ENCODE measurements at regions not wholly inside any gene's neighbourhood (a gene's known extent, or its start where the extent isn't known, plus 50 kb on each side); places are given as distances from the start of the nearest gene placed in this dataset.

DNA sequence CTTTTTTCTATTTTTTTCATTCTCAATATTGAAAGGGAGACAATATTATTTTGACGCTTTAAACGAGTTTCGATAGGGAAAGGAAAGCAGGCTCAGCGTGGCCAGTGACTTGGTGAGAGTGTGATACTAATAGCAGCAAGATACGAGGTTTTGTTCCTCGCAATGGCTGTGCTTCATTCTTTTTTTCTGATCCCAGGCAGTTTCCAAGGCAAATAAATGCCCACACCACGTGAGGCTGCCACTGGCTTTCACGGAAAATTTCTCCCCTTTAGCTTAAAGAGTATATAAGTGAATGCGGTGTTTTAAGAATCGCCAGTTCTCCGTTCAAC, 196.4 kb upstream of the ZNF184 start:
- H3K9me3 ChIP-seq (ENCODE audit: low read length) = no peaks in the 10 kb centered on the region
- no TSS peak for BruUV-seq (replicated peaks)
- WGBS (ENCODE audit: low lambda C conversion rate) = under 1% methylated on average over 11 of the region's 11 CpGs
- TF ChIP-seq ARNTL (CRISPR knock-in tag; IDR thresholded peaks at IDR 0.05) = 0 out of 2 replicates have a peak, but pooled peaks have one; percentile 6
- TF ChIP-seq, protein P1, sequence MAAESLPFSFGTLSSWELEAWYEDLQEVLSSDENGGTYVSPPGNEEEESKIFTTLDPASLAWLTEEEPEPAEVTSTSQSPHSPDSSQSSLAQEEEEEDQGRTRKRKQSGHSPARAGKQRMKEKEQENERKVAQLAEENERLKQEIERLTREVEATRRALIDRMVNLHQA (CRISPR knock-in tag; IDR thresholded peaks at IDR 0.05) = no peak
- 0 out of 2 replicates have a peak, but pooled peaks have one; percentile 26 for TF ChIP-seq HOXA5 (CRISPR knock-in tag; IDR thresholded peaks at IDR 0.05)
- no peak for TF ChIP-seq ZNF615 (CRISPR knock-in tag; IDR thresholded peaks at IDR 0.05; ENCODE audit: borderline replicate concordance)
- peak; percentile 26; the same call in 1 of the 2 replicates for TF ChIP-seq SAP130 (CRISPR knock-in tag; IDR thresholded peaks at IDR 0.05; ENCODE audit: low read depth)
- peak; percentile 45 for TF ChIP-seq ZNF629 (CRISPR knock-in tag; conservative IDR thresholded peaks at IDR 0.05)
- TF ChIP-seq NR1H2 (CRISPR knock-in tag; IDR thresholded peaks at IDR 0.05; ENCODE audit: borderline replicate concordance, low read depth) = 0 out of 2 replicates have a peak, but pooled peaks have one; percentile 19
- TF ChIP-seq, protein P2, sequence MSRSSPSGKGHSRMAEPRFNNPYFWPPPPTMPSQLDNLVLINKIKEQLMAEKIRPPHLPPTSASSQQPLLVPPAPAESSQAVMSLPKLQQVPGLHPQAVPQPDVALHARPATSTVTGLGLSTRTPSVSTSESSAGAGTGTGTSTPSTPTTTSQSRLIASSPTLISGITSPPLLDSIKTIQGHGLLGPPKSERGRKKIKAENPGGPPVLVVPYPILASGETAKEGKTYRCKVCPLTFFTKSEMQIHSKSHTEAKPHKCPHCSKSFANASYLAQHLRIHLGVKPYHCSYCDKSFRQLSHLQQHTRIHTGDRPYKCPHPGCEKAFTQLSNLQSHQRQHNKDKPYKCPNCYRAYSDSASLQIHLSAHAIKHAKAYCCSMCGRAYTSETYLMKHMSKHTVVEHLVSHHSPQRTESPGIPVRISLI (CRISPR knock-in tag; IDR thresholded peaks at IDR 0.05; ENCODE audit: borderline replicate concordance) = 0 out of 2 replicates have a peak, but pooled peaks have one; percentile 19
- peak; percentile 30; the same call in 1 of the 2 replicates for TF ChIP-seq HDAC2 (CRISPR knock-in tag; IDR thresholded peaks at IDR 0.05)
- TF ChIP-seq SOX5 (CRISPR knock-in tag; IDR thresholded peaks at IDR 0.05; ENCODE audit: borderline replicate concordance) = no peak
- peak; percentile 13 for TF ChIP-seq ASH2L (IDR thresholded peaks at IDR 0.05; ENCODE audit: insufficient read length, low read depth, low read length)
- H3K4me2 ChIP-seq (ENCODE audit: low read depth, low read length) = peak overlapping the region; percentile 97
- ChIA-PET POLR2A (interaction anchor here (0.6 kb wide), 1 partner anchor 17 kb away, joined by 3 read pairs; no protein-coding TSS in a partner anchor), CTCF (ENCODE audit: low intra/inter-chr PET ratio, low total read pairs) (no interaction called here)
- no peaks in the 10 kb centered on the region for H3K36me3 ChIP-seq (replicated peaks in 1 of 2; ENCODE audit: control insufficient read depth in 1 of 2, insufficient read depth in 2 of 2, low read length in 2 of 2)
- intact Hi-C loops (cut with micrococcal nuclease; ENCODE audit: unreplicated experiment) (no loop called here), in situ Hi-C loops (cut with HindIII; ENCODE audit: extremely low pct_ligation_motif_present, low pct_unique_long_range_greater_than_20kb) (no loop called here)
- H3K27me3 ChIP-seq (ENCODE audit: control insufficient read depth in 1 of 2, insufficient read depth in 2 of 2, low read length in 2 of 2) = no peaks in the 10 kb centered on the region; a peak in 2 of 5 replicates
- H3K4me3 ChIP-seq (replicated peaks in 1 of 3; ENCODE audit: insufficient read depth in 1 of 3, low read depth in 2 of 3, low read length in 3 of 3) = peak overlapping the region; percentile 64 to 69 (median 67)
- peaks cover 37% of the 10 kb centered on the region for H3K4me1 ChIP-seq (ENCODE audit: insufficient read depth, low read length)
- no peaks in the 10 kb centered on the region for H4K20me1 ChIP-seq (ENCODE audit: insufficient read depth, low read length)
- no peak overlapping the region for H3K27ac ChIP-seq (ENCODE audit: extremely low read length, insufficient read depth, low read length)
- DNase-seq (ENCODE audit: low spot score) (no peak), FAIRE-seq (no peak), ATAC-seq (peak; percentile 11)
- no peaks in the 10 kb centered on the region for H3K79me2 ChIP-seq (ENCODE audit: insufficient read depth, low read length)
- H2AFZ ChIP-seq (ENCODE audit: low read length) = peak overlapping the region; percentile 94
- H3K9ac ChIP-seq (ENCODE audit: insufficient read depth, low read depth, low read length) = peak overlapping the region; percentile 32

Data from HepG2 (cell line).